ENCODE measurements at regions not wholly inside any gene's neighbourhood (a gene's known extent, or its start where the extent isn't known, plus 50 kb on each side); places are given as distances from the start of the nearest gene placed in this dataset.
A peak's percentile ranks its signal among the peaks of the same experiment; 100 is the strongest.
"Not testable (repeated sequence)": the region's sequence is repeated elsewhere in the genome, so short reads cannot be mapped to it uniquely, and the experiment has no call there.

GRCh38 chr10:37488792-37489657 lies 363.6 kb downstream of the ANKRD30A start:
- in situ Hi-C loops (cut with HindIII; ENCODE audit: low sequenced_read_pairs), result no loop called here
- no peak for DNase-seq (ENCODE audit: low spot score)

- in situ Hi-C loops (cut with HindIII; ENCODE audit: low sequenced_read_pairs); DNase-seq (ENCODE audit: low spot score): not testable (repeated sequence)
These were observed 355.2 kb downstream of the ANKRD30A start for GRCh38 chr10:37480596-37480995.

- no peak for DNase-seq (ENCODE audit: low spot score)
- in situ Hi-C loops (cut with HindIII; ENCODE audit: low sequenced_read_pairs), result no loop called here
These were observed 354.1 kb downstream of the ANKRD30A start for GRCh38 chr10:37479469-37479868.

GRCh38 chr10:37478381-37478780 lies 353.0 kb downstream of the ANKRD30A start:
- DNase-seq (ENCODE audit: low spot score), result no peak
- in situ Hi-C loops (cut with HindIII; ENCODE audit: low sequenced_read_pairs), result no loop called here

GRCh38 chr10:37476285-37476684 lies 350.9 kb downstream of the ANKRD30A start:
- in situ Hi-C loops (cut with HindIII; ENCODE audit: low sequenced_read_pairs), result no loop called here
- no peak for DNase-seq (ENCODE audit: low spot score)

- DNase-seq (ENCODE audit: low spot score), result no peak
- in situ Hi-C loops (cut with HindIII; ENCODE audit: low sequenced_read_pairs), result no loop called here
These were observed 349.2 kb downstream of the ANKRD30A start for GRCh38 chr10:37474645-37475044.

- in situ Hi-C loops (cut with HindIII; ENCODE audit: low sequenced_read_pairs), result no loop called here
- no peak for DNase-seq (ENCODE audit: low spot score)
These were observed 348.5 kb downstream of the ANKRD30A start for GRCh38 chr10:37473906-37474305.

- no peak for DNase-seq (ENCODE audit: low spot score)
- in situ Hi-C loops (cut with HindIII; ENCODE audit: low sequenced_read_pairs), result no loop called here
These were observed 341.8 kb downstream of the ANKRD30A start for GRCh38 chr10:37467246-37467645.

GRCh38 chr10:37456456-37456855 lies 331.1 kb downstream of the ANKRD30A start:
- DNase-seq (ENCODE audit: low spot score), result no peak
- in situ Hi-C loops (cut with HindIII; ENCODE audit: low sequenced_read_pairs), result no loop called here

- DNase-seq (ENCODE audit: low spot score), result no peak
- in situ Hi-C loops (cut with HindIII; ENCODE audit: low sequenced_read_pairs), result no loop called here
These were observed 322.8 kb downstream of the ANKRD30A start for GRCh38 chr10:37448161-37448560.

- in situ Hi-C loops (cut with HindIII; ENCODE audit: low sequenced_read_pairs), result no loop called here
These were observed 317.5 kb downstream of the ANKRD30A start for GRCh38 chr10:37442882-37443281.

GRCh38 chr10:37441224-37441623 lies 315.8 kb downstream of the ANKRD30A start:
- in situ Hi-C loops (cut with HindIII; ENCODE audit: low sequenced_read_pairs); DNase-seq (ENCODE audit: low spot score): not testable (repeated sequence)

More at GRCh38 chr10:37442882-37443281, 317.5 kb downstream of the ANKRD30A start:
- no peak for DNase-seq (ENCODE audit: low spot score)

GRCh38 chr10:37439826-37440225 lies 314.4 kb downstream of the ANKRD30A start:
- in situ Hi-C loops (cut with HindIII; ENCODE audit: low sequenced_read_pairs), result no loop called here
- no peak for DNase-seq (ENCODE audit: low spot score)

- in situ Hi-C loops (cut with HindIII; ENCODE audit: low sequenced_read_pairs), result no loop called here
- no peak for DNase-seq (ENCODE audit: low spot score)
These were observed 311.0 kb downstream of the ANKRD30A start for GRCh38 chr10:37436357-37436756.

- in situ Hi-C loops (cut with HindIII; ENCODE audit: low sequenced_read_pairs), result no loop called here
- DNase-seq (ENCODE audit: low spot score), result peak; percentile 1
These were observed 308.7 kb downstream of the ANKRD30A start for GRCh38 chr10:37434091-37434490.
